ENCODE measurements at regions not wholly inside any gene's neighbourhood (a gene's known extent, or its start where the extent isn't known, plus 50 kb on each side); places are given as distances from the start of the nearest gene placed in this dataset.
"Not testable (repeated sequence)": the region's sequence is repeated elsewhere in the genome, so short reads cannot be mapped to it uniquely, and the experiment has no call there.

DNA sequence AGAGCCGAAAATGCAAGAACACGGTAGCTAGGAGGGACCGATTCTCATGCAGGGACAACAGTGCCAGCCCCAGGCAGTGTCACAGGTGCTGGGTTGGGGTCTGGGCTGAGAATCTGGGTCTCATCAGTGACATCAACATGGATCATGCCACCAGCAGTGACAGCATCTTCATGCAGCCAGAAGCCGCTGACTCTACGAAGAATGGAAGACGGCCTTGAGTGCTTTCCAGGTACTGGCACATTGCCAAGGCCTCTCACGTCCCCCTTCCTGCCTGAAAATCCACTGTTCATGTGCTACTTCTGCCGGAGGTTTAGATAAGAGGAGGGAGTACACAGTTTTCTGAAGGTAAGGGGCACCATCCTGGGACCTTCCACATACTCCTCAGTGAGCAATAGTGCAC, 141.1 kb upstream of the FOXQ1 start:
- no peaks in the 10 kb centered on the region for H3K36me3 ChIP-seq (ENCODE audit: control insufficient read depth in 3 of 3, insufficient read depth in 3 of 3, low read length in 3 of 3)
- no peak overlapping the region for H3K9ac ChIP-seq (ENCODE audit: low read depth in 1 of 3, low read length in 3 of 3)
- H3K9me3 ChIP-seq (ENCODE audit: control insufficient read depth in 3 of 3, low read length in 3 of 3), result no peaks in the 10 kb centered on the region
- H3K27ac ChIP-seq (ENCODE audit: low read depth, low read length), result no peak overlapping the region
- H3K4me3 ChIP-seq (ENCODE audit: low read length in 3 of 3), result no peak overlapping the region
- no peaks in the 10 kb centered on the region for H3K4me1 ChIP-seq (ENCODE audit: control insufficient read depth in 3 of 3, insufficient read depth in 3 of 3, low read length in 3 of 3)
- H3K27me3 ChIP-seq (ENCODE audit: control insufficient read depth in 3 of 3, insufficient read depth in 3 of 3, low read length in 3 of 3), result peaks cover 0 to 10% (median 1%) of the 10 kb centered on the region in 3 donors

DNA sequence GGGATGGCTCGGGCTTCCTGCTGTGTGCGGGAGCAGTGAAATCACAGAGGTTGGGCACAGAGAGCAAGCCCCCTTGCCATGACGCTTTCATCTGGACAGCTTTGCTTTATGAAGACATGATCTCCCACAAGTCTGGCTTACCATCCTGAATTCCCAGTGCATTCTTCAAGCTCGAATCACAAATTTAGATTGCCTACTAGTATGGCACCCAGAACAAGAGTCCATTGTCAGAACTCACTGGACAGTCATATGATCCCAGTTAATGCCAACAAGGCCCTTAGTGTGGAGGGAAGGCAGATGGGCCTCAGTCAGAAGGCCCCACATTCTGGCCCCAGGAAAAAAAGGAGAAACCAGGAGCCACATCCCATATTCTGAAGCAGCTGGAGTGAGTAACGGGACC, 147.3 kb upstream of the FOXQ1 start:
- Histone ChIP-seq H3K36me3 (ENCODE audit: control insufficient read depth in 3 of 3, insufficient read depth in 3 of 3, low read length in 3 of 3) (no peaks in the 10 kb centered on the region), H3K27me3 (ENCODE audit: control insufficient read depth in 3 of 3, insufficient read depth in 3 of 3, low read length in 3 of 3) (peaks cover 0 to 9% (median 0%) of the 10 kb centered on the region in 3 donors), H3K27ac (ENCODE audit: low read depth, low read length) (no peak overlapping the region), H3K9ac (ENCODE audit: low read depth in 1 of 3, low read length in 3 of 3) (no peak overlapping the region), H3K4me3 (ENCODE audit: low read length in 3 of 3) (no peak overlapping the region), H3K4me1 (ENCODE audit: control insufficient read depth in 3 of 3, insufficient read depth in 3 of 3, low read length in 3 of 3) (no peaks in the 10 kb centered on the region), H3K9me3 (ENCODE audit: control insufficient read depth in 3 of 3, low read length in 3 of 3) (no peaks in the 10 kb centered on the region)

DNA sequence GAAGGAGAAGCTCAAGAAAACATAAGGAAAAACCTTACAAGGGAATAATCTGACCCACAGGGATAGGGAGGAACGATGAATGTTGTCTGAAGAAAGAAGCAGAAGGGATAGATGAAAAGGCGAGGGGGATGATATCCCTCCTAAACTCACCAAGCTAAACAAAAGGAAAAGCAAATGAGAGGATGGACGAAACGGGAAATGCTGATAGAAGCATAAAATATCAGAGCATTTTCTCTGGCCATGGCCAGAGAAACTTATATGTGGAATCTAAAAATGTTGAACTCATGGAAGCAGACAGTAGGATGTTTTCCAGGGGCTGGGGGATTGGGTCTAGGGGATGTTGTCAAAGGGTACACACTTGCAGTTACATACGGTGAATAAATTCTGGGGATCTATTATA, 148.4 kb upstream of the FOXQ1 start:
- H3K4me1 ChIP-seq (ENCODE audit: control insufficient read depth in 3 of 3, insufficient read depth in 3 of 3, low read length in 3 of 3), result no peaks in the 10 kb centered on the region
- H3K9me3 ChIP-seq (ENCODE audit: control insufficient read depth in 3 of 3, low read length in 3 of 3), result no peaks in the 10 kb centered on the region
- no peaks in the 10 kb centered on the region for H3K36me3 ChIP-seq (ENCODE audit: control insufficient read depth in 3 of 3, insufficient read depth in 3 of 3, low read length in 3 of 3)
- peaks cover 0 to 10% (median 0%) of the 10 kb centered on the region in 3 donors for H3K27me3 ChIP-seq (ENCODE audit: control insufficient read depth in 3 of 3, insufficient read depth in 3 of 3, low read length in 3 of 3)
- H3K4me3 ChIP-seq (ENCODE audit: low read length in 3 of 3), result no peak overlapping the region
- no peak overlapping the region for H3K9ac ChIP-seq (ENCODE audit: low read depth in 1 of 3, low read length in 3 of 3)
- H3K27ac ChIP-seq (ENCODE audit: low read depth, low read length), result no peak overlapping the region

DNA sequence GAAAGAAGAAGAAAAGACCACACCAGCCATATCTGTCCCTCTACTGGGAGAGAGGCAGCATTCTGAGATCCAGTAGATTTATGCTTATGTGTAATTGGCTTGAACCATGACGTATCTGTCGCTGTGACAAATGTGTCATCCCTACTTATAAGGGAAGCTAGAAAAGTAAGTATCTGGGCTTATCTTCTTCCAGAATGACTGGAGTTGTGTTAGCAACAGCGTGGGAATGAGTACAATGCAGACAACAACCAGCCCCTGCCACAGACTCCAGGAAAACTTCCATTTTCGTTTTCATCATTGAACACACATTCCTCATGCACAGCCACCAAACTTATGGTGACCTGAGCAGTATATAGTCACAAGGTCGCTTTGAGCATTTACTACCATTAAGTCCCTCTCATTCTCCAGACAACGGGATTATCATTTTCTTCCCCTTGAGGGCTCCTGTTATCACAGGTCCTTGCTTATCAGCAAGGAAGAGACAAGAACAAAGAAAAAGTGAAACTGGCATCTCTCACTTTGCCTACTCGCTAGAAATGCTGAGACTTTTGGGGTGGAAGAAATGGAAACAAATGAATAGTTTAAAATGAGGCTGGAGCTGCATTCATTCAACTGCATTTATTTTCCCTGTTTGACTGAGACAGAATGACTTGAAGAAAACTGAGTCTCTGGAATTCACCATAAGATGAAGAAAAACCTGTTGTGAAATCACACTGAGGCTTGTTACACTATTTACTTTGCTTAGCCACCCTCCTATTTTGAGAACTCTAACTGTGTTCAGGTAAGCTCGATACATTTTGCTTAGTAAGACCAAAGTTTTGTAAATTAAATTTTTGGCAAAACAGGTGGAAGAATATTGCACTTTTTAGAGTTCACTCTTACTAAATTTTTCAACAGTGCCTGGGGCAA, 149.3 kb upstream of the FOXQ1 start:
- H3K9me3 ChIP-seq (ENCODE audit: control insufficient read depth in 3 of 3, low read length in 3 of 3), result no peaks in the 10 kb centered on the region
- no peak overlapping the region for H3K27ac ChIP-seq (ENCODE audit: low read depth, low read length)
- no peak overlapping the region for H3K9ac ChIP-seq (ENCODE audit: low read depth in 1 of 3, low read length in 3 of 3)
- peaks cover 0 to 9% (median 0%) of the 10 kb centered on the region in 3 donors for H3K27me3 ChIP-seq (ENCODE audit: control insufficient read depth in 3 of 3, insufficient read depth in 3 of 3, low read length in 3 of 3)
- no peaks in the 10 kb centered on the region for H3K36me3 ChIP-seq (ENCODE audit: control insufficient read depth in 3 of 3, insufficient read depth in 3 of 3, low read length in 3 of 3)
- H3K4me3 ChIP-seq (ENCODE audit: low read length in 3 of 3), result no peak overlapping the region
- H3K4me1 ChIP-seq (ENCODE audit: control insufficient read depth in 3 of 3, insufficient read depth in 3 of 3, low read length in 3 of 3), result no peaks in the 10 kb centered on the region

DNA sequence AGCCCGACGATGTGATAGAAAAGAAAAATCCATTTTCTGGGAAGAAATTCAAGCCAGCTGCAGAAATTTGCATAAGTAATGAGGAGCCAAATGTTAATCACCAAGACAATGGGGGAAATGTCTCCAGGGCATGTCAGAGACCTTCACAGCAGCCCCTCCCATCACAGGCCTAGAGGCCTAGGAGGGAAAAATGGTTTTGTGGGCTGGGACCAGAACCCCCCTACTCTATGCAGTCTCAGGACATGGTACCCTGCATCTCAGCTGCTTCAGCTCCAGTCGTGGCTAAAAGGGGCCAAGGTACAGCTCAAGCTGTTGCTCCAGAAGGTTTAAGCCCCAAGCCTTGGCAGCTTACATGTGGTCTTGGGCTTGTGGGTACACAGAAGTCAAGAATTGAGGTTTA, 155.5 kb upstream of the FOXQ1 start:
- H3K36me3 ChIP-seq (ENCODE audit: control insufficient read depth in 3 of 3, insufficient read depth in 3 of 3, low read length in 3 of 3); H3K9ac ChIP-seq (ENCODE audit: low read depth in 1 of 3, low read length in 3 of 3); H3K4me1 ChIP-seq (ENCODE audit: control insufficient read depth in 3 of 3, insufficient read depth in 3 of 3, low read length in 3 of 3); H3K9me3 ChIP-seq (ENCODE audit: control insufficient read depth in 3 of 3, low read length in 3 of 3); H3K27ac ChIP-seq (ENCODE audit: low read depth, low read length); H3K27me3 ChIP-seq (ENCODE audit: control insufficient read depth in 3 of 3, insufficient read depth in 3 of 3, low read length in 3 of 3); H3K4me3 ChIP-seq (ENCODE audit: low read length in 3 of 3): not testable (repeated sequence)

DNA sequence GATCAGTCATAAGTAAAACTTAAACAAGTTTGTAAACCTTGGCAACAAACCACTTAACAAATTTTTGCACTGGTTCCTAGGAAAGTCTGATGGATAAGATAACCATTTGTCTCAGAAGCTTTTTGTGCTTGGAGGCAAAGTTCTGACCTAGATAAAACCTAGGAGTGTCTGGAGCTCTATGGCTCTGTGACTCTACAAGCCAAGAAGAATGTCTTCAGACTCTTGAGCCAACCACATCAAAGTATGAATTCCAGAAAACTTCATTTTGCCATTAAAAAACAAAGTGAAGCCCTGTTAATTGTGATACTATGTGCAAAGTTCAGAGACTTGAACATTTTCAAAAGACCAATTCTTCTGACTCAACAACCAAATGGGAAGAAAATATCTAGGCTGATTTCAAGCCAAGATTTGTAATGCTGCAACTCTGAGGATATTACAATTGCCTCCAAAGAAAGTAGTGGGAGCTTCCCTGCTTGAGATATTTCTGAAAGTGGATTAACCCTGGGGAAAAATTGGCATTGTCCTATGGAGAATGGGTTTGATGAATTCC, 158.1 kb upstream of the FOXQ1 start:
- Histone ChIP-seq H3K27me3 (ENCODE audit: control insufficient read depth in 3 of 3, insufficient read depth in 3 of 3, low read length in 3 of 3) (peaks cover 0 to 3% (median 2%) of the 10 kb centered on the region in 3 donors), H3K9ac (ENCODE audit: low read depth in 1 of 3, low read length in 3 of 3) (no peak overlapping the region), H3K27ac (ENCODE audit: low read depth, low read length) (no peak overlapping the region), H3K4me3 (ENCODE audit: low read length in 3 of 3) (no peak overlapping the region), H3K9me3 (ENCODE audit: control insufficient read depth in 3 of 3, low read length in 3 of 3) (no peaks in the 10 kb centered on the region), H3K36me3 (ENCODE audit: control insufficient read depth in 3 of 3, insufficient read depth in 3 of 3, low read length in 3 of 3) (no peaks in the 10 kb centered on the region), H3K4me1 (ENCODE audit: control insufficient read depth in 3 of 3, insufficient read depth in 3 of 3, low read length in 3 of 3) (no peaks in the 10 kb centered on the region)

DNA sequence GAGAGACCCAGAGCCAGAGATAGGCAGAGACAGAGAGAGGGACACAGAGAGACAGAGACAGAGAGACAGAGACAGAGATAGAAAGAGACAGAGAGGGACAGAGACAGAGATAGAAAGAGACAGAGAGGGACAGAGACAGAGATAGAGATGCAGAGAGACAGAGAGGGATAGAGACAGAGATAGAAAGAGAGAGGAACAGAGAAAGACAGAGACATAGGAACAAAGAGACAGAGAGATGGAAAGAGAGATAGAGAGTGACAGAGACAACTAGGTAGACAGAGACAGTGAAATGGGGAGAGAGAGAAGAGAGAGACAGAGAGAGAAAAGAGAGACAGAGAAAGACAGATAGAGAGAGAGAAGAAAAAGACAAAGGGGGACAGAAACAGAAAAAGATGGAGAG, 165.4 kb upstream of the FOXQ1 start:
- H3K9me3 ChIP-seq (ENCODE audit: control insufficient read depth in 3 of 3, low read length in 3 of 3), result no peaks in the 10 kb centered on the region
- H3K4me3 ChIP-seq (ENCODE audit: low read length in 3 of 3), result no peak overlapping the region
- no peaks in the 10 kb centered on the region for H3K4me1 ChIP-seq (ENCODE audit: control insufficient read depth in 3 of 3, insufficient read depth in 3 of 3, low read length in 3 of 3)
- H3K27me3 ChIP-seq (ENCODE audit: control insufficient read depth in 3 of 3, insufficient read depth in 3 of 3, low read length in 3 of 3), result peaks cover 7 to 24% (median 13%) of the 10 kb centered on the region in 3 donors
- H3K27ac ChIP-seq (ENCODE audit: low read depth, low read length), result no peak overlapping the region
- H3K9ac ChIP-seq (ENCODE audit: low read depth in 1 of 3, low read length in 3 of 3), result no peak overlapping the region
- H3K36me3 ChIP-seq (ENCODE audit: control insufficient read depth in 3 of 3, insufficient read depth in 3 of 3, low read length in 3 of 3), result no peaks in the 10 kb centered on the region

DNA sequence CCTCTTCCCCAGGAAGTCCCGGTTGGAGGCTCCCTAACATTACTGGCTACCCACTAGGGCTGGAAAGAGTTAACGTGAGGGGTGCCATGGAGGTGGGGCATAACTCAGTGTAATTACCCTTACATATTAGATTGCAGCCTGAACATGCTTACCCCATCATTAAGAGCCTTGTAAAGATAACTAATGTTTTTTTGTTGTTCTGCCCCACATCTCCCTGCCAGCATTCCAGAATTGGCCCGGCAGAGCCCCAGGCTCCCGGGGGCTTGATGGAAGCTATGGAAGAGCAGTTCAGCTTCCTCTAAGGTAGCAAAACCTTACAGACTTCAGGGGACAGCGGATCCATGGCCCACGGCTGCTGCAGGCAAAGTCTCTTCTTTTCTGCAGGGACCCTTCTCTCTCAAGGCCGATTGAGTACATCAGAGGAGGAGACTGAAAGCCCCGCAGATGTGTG, 166.1 kb upstream of the FOXQ1 start:
- Histone ChIP-seq H3K36me3 (ENCODE audit: control insufficient read depth in 3 of 3, insufficient read depth in 3 of 3, low read length in 3 of 3) (no peaks in the 10 kb centered on the region), H3K27ac (ENCODE audit: low read depth, low read length) (no peak overlapping the region), H3K9ac (ENCODE audit: low read depth in 1 of 3, low read length in 3 of 3) (no peak overlapping the region), H3K9me3 (ENCODE audit: control insufficient read depth in 3 of 3, low read length in 3 of 3) (no peaks in the 10 kb centered on the region), H3K27me3 (ENCODE audit: control insufficient read depth in 3 of 3, insufficient read depth in 3 of 3, low read length in 3 of 3) (peaks cover 7 to 24% (median 13%) of the 10 kb centered on the region in 3 donors), H3K4me1 (ENCODE audit: control insufficient read depth in 3 of 3, insufficient read depth in 3 of 3, low read length in 3 of 3) (no peaks in the 10 kb centered on the region), H3K4me3 (ENCODE audit: low read length in 3 of 3) (no peak overlapping the region)

DNA sequence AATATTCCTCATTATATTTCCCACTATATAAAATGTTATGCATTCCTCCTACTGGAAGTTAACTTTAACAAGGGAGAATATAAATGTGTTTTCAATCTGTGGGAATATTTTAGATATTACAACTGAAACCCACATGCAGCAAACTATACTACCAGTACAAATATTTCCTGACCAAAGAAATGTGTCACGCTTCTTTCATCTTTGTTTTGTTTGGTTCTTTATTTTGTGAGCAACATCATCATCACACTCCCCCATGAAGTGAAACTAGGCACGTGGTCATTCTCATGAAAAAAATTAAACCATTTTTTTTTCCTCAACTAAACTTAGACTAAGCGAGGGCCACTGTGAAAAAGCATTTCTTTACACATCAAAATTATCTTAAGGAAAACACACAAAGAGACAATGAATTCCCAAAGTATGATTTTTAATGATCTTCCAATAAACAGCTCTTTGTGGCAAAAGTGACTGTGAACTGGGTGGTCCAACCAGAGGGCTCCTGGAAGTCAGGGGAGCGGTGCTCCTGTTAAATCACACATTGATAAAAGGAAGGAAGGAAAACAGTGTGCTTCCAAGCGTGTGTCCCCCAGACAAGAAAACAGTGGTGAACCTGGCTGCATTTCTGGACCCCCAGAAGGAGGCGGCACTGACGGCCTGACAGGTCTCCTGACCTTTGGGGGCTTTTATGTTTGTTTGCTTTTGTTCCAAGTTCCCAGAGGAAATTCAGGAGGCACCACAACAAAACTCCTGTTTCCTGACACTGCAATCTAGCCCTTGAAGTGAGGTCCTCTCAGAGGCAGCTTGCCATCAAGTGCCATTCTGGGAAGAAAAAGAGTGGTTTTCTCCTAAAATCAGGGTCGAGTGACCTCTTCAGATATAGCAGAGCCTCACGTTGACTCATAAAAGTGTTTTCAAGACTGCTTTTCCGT, 166.8 kb upstream of the FOXQ1 start:
- H3K9ac ChIP-seq (ENCODE audit: low read depth in 1 of 3, low read length in 3 of 3), result no peak overlapping the region
- H3K4me1 ChIP-seq (ENCODE audit: control insufficient read depth in 3 of 3, insufficient read depth in 3 of 3, low read length in 3 of 3), result no peaks in the 10 kb centered on the region
- no peaks in the 10 kb centered on the region for H3K36me3 ChIP-seq (ENCODE audit: control insufficient read depth in 3 of 3, insufficient read depth in 3 of 3, low read length in 3 of 3)

More for the DNA sequence above, 166.8 kb upstream of the FOXQ1 start:
- Histone ChIP-seq H3K27me3 (ENCODE audit: control insufficient read depth in 3 of 3, insufficient read depth in 3 of 3, low read length in 3 of 3) (peaks cover 7 to 22% (median 13%) of the 10 kb centered on the region in 3 donors), H3K4me3 (ENCODE audit: low read length in 3 of 3) (no peak overlapping the region), H3K9me3 (ENCODE audit: control insufficient read depth in 3 of 3, low read length in 3 of 3) (no peaks in the 10 kb centered on the region), H3K27ac (ENCODE audit: low read depth, low read length) (no peak overlapping the region)

All from skeletal muscle tissue (tissue), 3 donors.